ENCODE measurements at regions not wholly inside any gene's neighbourhood (a gene's known extent, or its start where the extent isn't known, plus 50 kb on each side); places are given as distances from the start of the nearest gene placed in this dataset.

- no peak for TF ChIP-seq POLR2A (IDR thresholded peaks at IDR 0.05; ENCODE audit: low read length)
- TF ChIP-seq GATA1 (IDR thresholded peaks at IDR 0.05; ENCODE audit: low read depth, low read length) = no peak
Measured at GRCh38 chr5:152202321-152202720, 202.8 kb downstream of the NMUR2 start.

Data from erythroblast (primary cell).